C4-2B (cell line): ENCODE measurements at regions not wholly inside any gene's neighbourhood (a gene's known extent, or its start where the extent isn't known, plus 50 kb on each side); places are given as distances from the start of the nearest gene placed in this dataset.

Experiments used
- CTCF ChIP-seq: fragments of 450-650 bp; conservative IDR thresholded peaks from 2 replicates; pipeline ENCODE4 v1.5.1; 2017; ENCODE audit warnings: mild to moderate bottlenecking
- ZFX ChIP-seq: fragments of 450-650 bp; IDR thresholded peaks from 2 replicates; pipeline ENCODE4 v1.6.1; 2017

GRCh38 chr5:155783246-155783645 lies 543.7 kb upstream of the SGCD start:
- TF ChIP-seq ZFX (no peak), CTCF (no peak)
